H1 (cell line): ENCODE measurements at regions not wholly inside any gene's neighbourhood (a gene's known extent, or its start where the extent isn't known, plus 50 kb on each side); places are given as distances from the start of the nearest gene placed in this dataset.

Experiments
- CTCF ChIA-PET: fragments of 300-600 bp; sonication (Branson Sonifier 250); formaldehyde crosslinking; loops from one replicate; lab custom pipeline; 2021; ENCODE audit not compliant: partially characterized antibody; lab: Charles Lee
- POLR2A ChIA-PET: fragments of 300-600 bp; sonication (Branson Sonifier 250); formaldehyde crosslinking; loops from one replicate; lab custom pipeline; 2021; ENCODE audit warnings: inconsistent platforms; ENCODE audit not compliant: partially characterized antibody; lab: Charles Lee
- DNase-seq, 2 experiments: peaks; one replicate each; pipeline versions ENCODE4 v3.0.0 to v3.0.0-alpha.2; 2010 to 2022; ENCODE audit warnings: low spot score in 2 of 2, low read depth in 1 of 2, mixed read lengths in 1 of 2
- FAIRE-seq: peaks from 2 replicates; lab custom pipeline; 2011; peaks lifted over from hg19 to GRCh38; lab: Jason Lieb, UNC
- H2AFZ ChIP-seq: 2 replicates; pipeline ENCODE4 v1.8.1; 2012; ENCODE audit warnings: low read length, inconsistent platforms
- H2AK5ac ChIP-seq: 2 replicates; pipeline ENCODE4 v1.6.1; 2013; ENCODE audit warnings: low read depth, low read length
- H2BK120ac ChIP-seq: replicated peaks from 2 replicates; pipeline ENCODE3; 2013; ENCODE audit warnings: low read depth, low read length, inconsistent platforms
- H2BK12ac ChIP-seq: 2 replicates; pipeline ENCODE4 v1.6.1; 2013; ENCODE audit warnings: low read depth, low read length
- H2BK15ac ChIP-seq: 2 replicates; pipeline ENCODE4 v1.6.1; 2013; ENCODE audit warnings: low read length
- H2BK20ac ChIP-seq: 2 replicates; pipeline ENCODE4 v1.6.1; 2013; ENCODE audit warnings: low read length
- H2BK5ac ChIP-seq: 2 replicates; pipeline ENCODE4 v1.6.1; 2013; ENCODE audit warnings: low read depth, low read length
- H3K14ac ChIP-seq: 2 replicates; pipeline ENCODE4 v1.6.1; 2013; ENCODE audit warnings: inconsistent platforms; ENCODE audit not compliant: insufficient read length
- H3K18ac ChIP-seq: 2 replicates; pipeline ENCODE4 v1.6.1; 2013; ENCODE audit warnings: low read length; ENCODE audit errors: extremely low read depth
- H3K23ac ChIP-seq: 2 replicates; pipeline ENCODE4 v1.6.1; 2013; ENCODE audit warnings: inconsistent platforms; ENCODE audit not compliant: insufficient read length
- H3K23me2 ChIP-seq: 2 replicates; pipeline ENCODE4 v1.6.1; 2013; ENCODE audit warnings: low read depth, low read length
- H3K27ac ChIP-seq: 2 replicates; pipeline ENCODE4 v1.6.1; 2011; ENCODE audit warnings: low read depth, low read length, inconsistent platforms
- H3K27me3 ChIP-seq, 4 experiments: replicated peaks in 1 of 4; 1 replicate in 1 of 4; 2 replicates in 3 of 4; pipeline versions ENCODE4 v1.6.1 to v1.8.1; 2011 to 2013; ENCODE audit warnings: low read length in 3 of 4, mild to moderate bottlenecking in 3 of 4, inconsistent platforms in 2 of 4, mixed read lengths in 2 of 4, moderate library complexity in 1 of 4; ENCODE audit not compliant: control insufficient read depth in 3 of 4, insufficient read depth in 3 of 4; ENCODE audit errors: extremely low read depth in 1 of 4
- H3K36me3 ChIP-seq, 4 experiments: 2 replicates each; pipeline versions ENCODE4 v1.6.1 to v1.8.1; 2011 to 2013; ENCODE audit warnings: mild to moderate bottlenecking in 4 of 4, low read length in 3 of 4, moderate library complexity in 2 of 4, control low read depth in 1 of 4, inconsistent platforms in 1 of 4; ENCODE audit not compliant: insufficient read depth in 4 of 4, control insufficient read depth in 2 of 4
- H3K4ac ChIP-seq: replicated peaks from 2 replicates; pipeline ENCODE3; 2013; ENCODE audit warnings: low read length, low read depth, mixed read lengths, inconsistent platforms; ENCODE audit not compliant: insufficient read length
- H3K4me1 ChIP-seq, 4 experiments: replicated peaks in 1 of 4; 1 replicate in 1 of 4; 2 replicates in 3 of 4; pipeline versions ENCODE4 v1.6.1 to v1.8.1; 2011 to 2013; ENCODE audit warnings: low read length in 3 of 4, inconsistent platforms in 2 of 4, mixed read lengths in 1 of 4; ENCODE audit not compliant: insufficient read depth in 4 of 4, control insufficient read depth in 3 of 4
- H3K4me2 ChIP-seq, 2 experiments: 2 replicates each; pipeline versions ENCODE4 v1.6.1 to v1.8.1; 2011 to 2013; ENCODE audit warnings: low read depth in 2 of 2, low read length in 2 of 2, control low read depth in 1 of 2, inconsistent platforms in 1 of 2, mild to moderate bottlenecking in 1 of 2; ENCODE audit not compliant: insufficient read depth in 1 of 2
- H3K4me3 ChIP-seq, 4 experiments: fragments of 200-600, 300-600 bp in 1 of 4; sonication (generic), shearing (Covaris generic), sonication (Bioruptor Twin) in 1 of 4; 2 replicates each; pipeline versions ENCODE4 v1.5.1 to v1.8.1; 2011 to 2016; ENCODE audit warnings: low read length in 4 of 4, low read depth in 3 of 4, control low read depth in 2 of 4, inconsistent platforms in 2 of 4, mild to moderate bottlenecking in 2 of 4, mixed read lengths in 1 of 4, moderate library complexity in 1 of 4; ENCODE audit not compliant: insufficient read depth in 2 of 4; ENCODE audit errors: extremely low read depth in 1 of 4
- H3K56ac ChIP-seq: replicated peaks from 2 replicates; pipeline ENCODE3; 2013; ENCODE audit warnings: low read depth, mild to moderate bottlenecking, mixed read lengths, low read length, inconsistent platforms; ENCODE audit not compliant: insufficient read length
- H3K79me1 ChIP-seq: 2 replicates; pipeline ENCODE4 v1.6.1; 2013; ENCODE audit warnings: low read depth, low read length, control low read depth
- H3K79me2 ChIP-seq, 2 experiments: 2 replicates each; pipeline versions ENCODE4 v1.6.1 to v1.8.1; 2012 to 2013; ENCODE audit warnings: low read length in 2 of 2, mild to moderate bottlenecking in 2 of 2, inconsistent platforms in 1 of 2; ENCODE audit not compliant: insufficient read depth in 2 of 2, control insufficient read depth in 1 of 2
- H3K9ac ChIP-seq, 4 experiments: replicated peaks in 1 of 4; 1 replicate in 1 of 4; 2 replicates in 3 of 4; pipeline versions ENCODE4 v1.6.1 to v1.8.1; 2011 to 2013; ENCODE audit warnings: low read depth in 3 of 4, low read length in 3 of 4, control low read depth in 2 of 4, mild to moderate bottlenecking in 2 of 4, moderate library complexity in 2 of 4, inconsistent platforms in 1 of 4; ENCODE audit errors: extremely low read depth in 1 of 4
- H3K9me3 ChIP-seq, 2 experiments: 2 replicates each; pipeline versions ENCODE4 v1.6.1 to v1.8.1; 2012 to 2013; ENCODE audit warnings: mild to moderate bottlenecking in 2 of 2, moderate library complexity in 2 of 2, control low read depth in 1 of 2, inconsistent platforms in 1 of 2, low read depth in 1 of 2, low read length in 1 of 2, mixed read lengths in 1 of 2; ENCODE audit not compliant: insufficient read depth in 2 of 2
- H4K20me1 ChIP-seq, 2 experiments: replicated peaks in 1 of 2; 2 replicates each; pipeline versions ENCODE3 to v1.8.1; 2011 to 2013; ENCODE audit warnings: inconsistent platforms in 2 of 2, low read length in 2 of 2, mild to moderate bottlenecking in 1 of 2; ENCODE audit not compliant: insufficient read depth in 2 of 2, control insufficient read depth in 1 of 2
- H4K5ac ChIP-seq: 2 replicates; pipeline ENCODE4 v1.6.1; 2013; ENCODE audit warnings: low read length, low read depth, mixed read lengths, inconsistent platforms; ENCODE audit not compliant: insufficient read length
- H4K8ac ChIP-seq: 2 replicates; pipeline ENCODE4 v1.8.0; 2013; ENCODE audit warnings: mild to moderate bottlenecking, moderate library complexity, low read length, inconsistent platforms; ENCODE audit not compliant: insufficient read depth; ENCODE audit errors: extremely low read depth
- H4K91ac ChIP-seq: replicated peaks from 2 replicates; pipeline ENCODE3; 2013; ENCODE audit warnings: low read length, mixed read lengths, inconsistent platforms; ENCODE audit not compliant: insufficient read length
- CHD2 ChIP-seq: IDR thresholded peaks from 2 replicates; pipeline ENCODE4 v1.6.1; 2012; ENCODE audit warnings: low read length, improper control_type of control experiment
- SUZ12 ChIP-seq: fragments of 200-600 bp; sonication (generic); IDR thresholded peaks from 2 replicates; pipeline ENCODE4 v1.6.1; 2012; ENCODE audit warnings: mild to moderate bottlenecking, inconsistent platforms, low read length, moderate library complexity, mixed read lengths
- WGBS, 2 experiments: shearing (Covaris generic) in 1 of 2; methylation state at CpG; one replicate each; pipeline versions ENCODE4 v1.1.6 to v1.1.7; 2013 to 2015; ENCODE audit warnings: low lambda C conversion rate in 2 of 2, mixed read lengths in 2 of 2, inconsistent platforms in 1 of 2, low coverage in 1 of 2, missing lambda C conversion rate in 1 of 2; ENCODE audit not compliant: insufficient replicate concordance in 2 of 2, insufficient coverage in 1 of 2, insufficient read length in 1 of 2; ENCODE audit errors: extremely low coverage in 1 of 2, missing lambda C conversion rate in 1 of 2; 5-methylcytosine and 5-hydroxymethylcytosine counted together

DNA sequence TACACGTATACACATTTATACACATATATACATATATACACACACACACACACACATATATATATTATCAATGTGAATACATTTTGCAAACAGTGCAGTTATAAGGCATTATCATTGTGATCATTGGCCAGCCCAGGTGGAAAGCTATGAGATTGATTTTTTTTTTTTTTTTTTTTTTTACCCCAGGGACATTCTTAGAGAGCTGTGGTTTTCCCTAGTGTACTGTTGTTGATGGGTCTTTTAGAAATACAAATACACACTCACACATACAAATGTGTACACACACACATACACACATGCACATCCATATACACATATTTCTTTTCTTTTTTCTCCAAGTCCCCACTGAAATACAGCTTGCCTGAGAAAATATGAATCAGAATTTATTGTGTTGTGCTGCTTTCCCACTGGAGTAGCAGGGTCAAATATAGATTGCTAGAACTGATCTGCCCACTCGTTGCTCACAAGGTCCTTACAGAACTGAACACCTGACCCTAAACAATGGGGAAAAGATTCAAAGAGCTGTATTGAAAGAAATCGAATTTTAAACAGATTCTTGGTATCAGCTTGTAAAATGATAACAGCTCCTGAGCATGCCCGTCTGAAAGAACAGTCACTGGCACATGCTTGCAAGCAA, 325.6 kb downstream of the OMA1 start:
- no peak for FAIRE-seq
- Histone ChIP-seq H2BK20ac (no peak overlapping the region), H3K9me3 (peaks cover 0 to 3% of the 10 kb centered on the region in 2 experiments; a peak in 1 of 4 replicates), H3K4me2 (no peak overlapping the region), H2BK15ac (no peak overlapping the region), H4K20me1 (peaks cover 0 to 2% of the 10 kb centered on the region in 2 experiments), H3K14ac (no peak overlapping the region), H2AFZ (no peak overlapping the region), H3K4me1 (no peaks in the 10 kb centered on the region), H3K23me2 (no peaks in the 10 kb centered on the region), H2BK5ac (no peak overlapping the region), H3K23ac (no peak overlapping the region), H3K56ac (no peak overlapping the region), H4K5ac (no peak overlapping the region), H3K4me3 (no peak overlapping the region), H3K18ac (no peak overlapping the region), H3K36me3 (no peaks in the 10 kb centered on the region), H3K4ac (no peak overlapping the region), H3K9ac (no peak overlapping the region), H2BK12ac (no peak overlapping the region), H2BK120ac (no peak overlapping the region), H3K79me1 (no peaks in the 10 kb centered on the region; the same call in 1 of the 2 replicates), H3K27ac (no peak overlapping the region), H2AK5ac (no peak overlapping the region), H4K8ac (no peak overlapping the region), H3K79me2 (no peaks in the 10 kb centered on the region), H3K27me3 (no peaks in the 10 kb centered on the region), H4K91ac (no peak overlapping the region)
- ChIA-PET CTCF (interaction anchor here (0.9 to 5.2 kb wide), 5 partner anchors 10 to 255 kb away, joined by 3 to 26 read pairs (median 4); no protein-coding TSS in a partner anchor), POLR2A (no interaction called here)
- no peak for DNase-seq
- WGBS, 2 experiments, result 77% methylated on average over 4 of the region's 4 CpGs; no CpG with 5 or more reads in 1 of the 2 experiments
- TF ChIP-seq CHD2, result no peak
- TF ChIP-seq SUZ12, result no peak
